Pancreas (tissue), 10 donors: ENCODE measurements at regions not wholly inside any gene's neighbourhood (a gene's known extent, or its start where the extent isn't known, plus 50 kb on each side); places are given as distances from the start of the nearest gene placed in this dataset.

Experiments used
- ATAC-seq, 4 donors: fragments of 200-7000 bp; cut with Tn5 transposase; one replicate each; pipeline versions ENCODE4 v1.8.0 to v1.9.1; 2020; ENCODE audit warnings: mild to moderate bottlenecking in 4 of 4, moderate library complexity in 4 of 4
- DNase-seq, 6 donors: peaks; one replicate each; pipeline ENCODE4 v3.0.0-alpha.2; 2020
- FAIRE-seq: peaks from 2 replicates; lab custom pipeline; 2012; peaks lifted over from hg19 to GRCh38; lab: Jason Lieb, UNC
- H3K27ac ChIP-seq, 4 donors: fragments of 200-600 bp; sonication (generic); 1 replicate in 3 of 4; 2 replicates in 1 of 4; pipeline versions ENCODE4 v1.5.0 to v1.8.0; 2020
- H3K27me3 ChIP-seq, 4 donors: fragments of 200-600 bp; one replicate each; pipeline ENCODE4 v1.8.0; 2021
- H3K36me3 ChIP-seq, 3 donors: fragments of 200-600 bp; sonication (generic) in 1 of 3; one replicate each; pipeline versions ENCODE4 v1.5.0 to v1.8.0; 2020 to 2021
- H3K4me1 ChIP-seq, 3 donors: fragments of 200-600 bp; one replicate each; pipeline ENCODE4 v1.8.0; 2021
- H3K4me3 ChIP-seq, 4 donors: fragments of 200-600 bp; sonication (generic) in 2 of 4; one replicate each; pipeline versions ENCODE4 v1.5.0 to v1.8.0; 2020 to 2021
- H3K9me3 ChIP-seq, 4 donors: fragments of 200-600 bp; one replicate each; pipeline ENCODE4 v1.8.0; 2021
- WGBS, 2 donors: extraction: QIAGEN DNeasy Blood & Tissue Kit; methylation state at CpG; one replicate each; pipeline ENCODE4 v1.1.7; 2013; 5-methylcytosine and 5-hydroxymethylcytosine counted together
- intact Hi-C, 3 donors: fragments of 100-400 bp; cut with DNase I; formaldehyde crosslinking; loops; one replicate each; pipeline versions ENCODE4 v1.11.1 to v1.14.2; 2022
- TF ChIP-seq, protein P1 (sequence below), 4 donors: fragments of 200-600 bp; sonication (generic) in 3 of 4; IDR thresholded peaks; one replicate each; pipeline versions ENCODE4 v1.5.0 to v1.8.0; 2021; ENCODE audit warnings: antibody characterized with exemption in 4 of 4
- donor health status: healthy with polysubstance abuse.
- donor health status: DM: no; HTN: no; CAD: no; lungs with moderate emphysema.
- donor health status: DM: no; HTN: no; CAD: no.
- donor health status: control.
- donor health status: control.
- donor health status: Bipolar disorder and iron deficiency.
- donor health status: DM: yes; HTN: yes; CAD: no.
- donor health status: DM: no; HTN: no; CAD: no.
- donor health status: DM: no; HTN: no; CAD: no.
- donor health status: DM: yes; HTN: yes; CAD: no.

DNA sequence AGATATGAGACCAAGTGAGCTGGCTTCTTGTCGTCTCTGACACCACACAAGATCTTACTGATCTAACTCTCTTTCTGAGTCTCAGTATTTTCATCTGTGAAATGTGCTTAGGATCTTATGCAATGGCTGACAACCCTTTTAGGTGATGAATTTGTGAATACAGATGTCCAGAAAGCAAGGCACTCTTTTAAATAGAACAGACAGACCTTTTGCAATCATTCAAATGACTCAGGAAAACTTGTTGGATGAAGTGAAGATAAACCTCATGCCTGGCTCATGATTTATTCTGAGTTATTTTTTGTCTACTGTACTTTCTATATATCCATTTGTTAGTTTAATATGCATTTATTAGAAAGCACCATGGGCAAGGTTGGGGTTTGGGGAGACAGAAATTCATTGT is 411.3 kb downstream of the PTPRU start:
- 56 to 63% methylated on average over 1 of the region's 1 CpG for WGBS, 2 donors
- TF ChIP-seq, protein P1, sequence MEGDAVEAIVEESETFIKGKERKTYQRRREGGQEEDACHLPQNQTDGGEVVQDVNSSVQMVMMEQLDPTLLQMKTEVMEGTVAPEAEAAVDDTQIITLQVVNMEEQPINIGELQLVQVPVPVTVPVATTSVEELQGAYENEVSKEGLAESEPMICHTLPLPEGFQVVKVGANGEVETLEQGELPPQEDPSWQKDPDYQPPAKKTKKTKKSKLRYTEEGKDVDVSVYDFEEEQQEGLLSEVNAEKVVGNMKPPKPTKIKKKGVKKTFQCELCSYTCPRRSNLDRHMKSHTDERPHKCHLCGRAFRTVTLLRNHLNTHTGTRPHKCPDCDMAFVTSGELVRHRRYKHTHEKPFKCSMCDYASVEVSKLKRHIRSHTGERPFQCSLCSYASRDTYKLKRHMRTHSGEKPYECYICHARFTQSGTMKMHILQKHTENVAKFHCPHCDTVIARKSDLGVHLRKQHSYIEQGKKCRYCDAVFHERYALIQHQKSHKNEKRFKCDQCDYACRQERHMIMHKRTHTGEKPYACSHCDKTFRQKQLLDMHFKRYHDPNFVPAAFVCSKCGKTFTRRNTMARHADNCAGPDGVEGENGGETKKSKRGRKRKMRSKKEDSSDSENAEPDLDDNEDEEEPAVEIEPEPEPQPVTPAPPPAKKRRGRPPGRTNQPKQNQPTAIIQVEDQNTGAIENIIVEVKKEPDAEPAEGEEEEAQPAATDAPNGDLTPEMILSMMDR (IDR thresholded peaks at IDR 0.05), result no peak
- Histone ChIP-seq H3K4me3 (no peak overlapping the region), H3K36me3 (no peaks in the 10 kb centered on the region), H3K27ac (no peak overlapping the region), H3K9me3 (no peaks in the 10 kb centered on the region), H3K27me3 (no peaks in the 10 kb centered on the region), H3K4me1 (no peaks in the 10 kb centered on the region)
- DNase-seq (no peak), FAIRE-seq (no peak), ATAC-seq (no peak)
- intact Hi-C loops, result no loop called here

DNA sequence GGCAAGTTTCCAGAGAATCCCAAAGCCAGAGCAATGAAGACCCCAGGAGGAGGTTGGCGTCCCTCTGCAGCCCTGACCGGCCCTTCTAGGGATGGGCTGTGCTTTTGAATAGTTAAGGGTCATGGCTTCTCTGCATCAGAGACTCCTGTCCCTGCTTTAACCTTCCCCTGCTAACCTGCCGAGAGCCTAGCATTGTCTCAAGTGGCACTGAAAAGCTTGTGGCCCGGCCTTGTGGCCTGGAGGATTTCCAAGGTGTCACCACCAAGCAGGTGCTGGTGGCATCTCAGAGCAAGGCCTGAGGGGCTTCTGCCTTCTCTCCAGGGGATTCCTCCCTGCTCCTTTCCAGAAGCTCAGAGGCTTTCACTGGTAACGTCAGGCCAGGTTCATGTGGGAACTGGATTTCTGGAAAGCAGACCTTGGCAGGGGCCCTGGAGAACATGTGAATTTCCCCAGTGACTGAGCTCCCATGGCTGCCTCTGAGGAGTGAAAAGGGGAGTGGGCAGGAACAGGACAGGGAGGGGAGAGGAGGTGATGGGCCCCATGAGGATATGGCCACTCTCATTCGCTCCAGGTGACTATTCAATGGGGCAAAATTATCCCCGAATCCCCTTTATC is 409.9 kb downstream of the PTPRU start:
- DNase-seq (no peak), FAIRE-seq (no peak), ATAC-seq (no peak)
- 79 to 90% methylated on average over 7 of the region's 7 CpGs for whole genome bisulfite sequencing, 2 donors
- Histone ChIP-seq H3K4me3 (no peak overlapping the region), H3K27me3 (no peaks in the 10 kb centered on the region), H3K9me3 (no peaks in the 10 kb centered on the region), H3K36me3 (no peaks in the 10 kb centered on the region), H3K4me1 (no peaks in the 10 kb centered on the region), H3K27ac (no peak overlapping the region)
- TF ChIP-seq, protein P1 (IDR thresholded peaks at IDR 0.05), result no peak
- intact Hi-C loops, result no loop called here

- Histone ChIP-seq H3K4me3 (no peak overlapping the region), H3K27me3 (no peaks in the 10 kb centered on the region), H3K36me3 (no peaks in the 10 kb centered on the region), H3K9me3 (no peaks in the 10 kb centered on the region), H3K4me1 (no peaks in the 10 kb centered on the region), H3K27ac (no peak overlapping the region)
- FAIRE-seq, result no peak
- no peak for ATAC-seq
- TF ChIP-seq, protein P1 (IDR thresholded peaks at IDR 0.05), result no peak
- WGBS, 2 donors, result 67 to 81% methylated on average over 9 of the region's 9 CpGs
- DNase-seq, result no peak
- intact Hi-C loops, result no loop called here
Observed at GRCh38 chr1:29645586-29645985, 409.3 kb downstream of the PTPRU start.

- ATAC-seq (no peak), DNase-seq (no peak), FAIRE-seq (no peak)
- WGBS, 2 donors, result 69 to 74% methylated on average over 4 of the region's 4 CpGs
- no peak overlapping the region for H3K27ac ChIP-seq
- TF ChIP-seq, protein P1 (IDR thresholded peaks at IDR 0.05), result no peak
- no peaks in the 10 kb centered on the region for H3K27me3 ChIP-seq
- H3K4me1 ChIP-seq, result no peaks in the 10 kb centered on the region
- no peaks in the 10 kb centered on the region for H3K36me3 ChIP-seq
- intact Hi-C loops, result no loop called here
- H3K9me3 ChIP-seq, result no peaks in the 10 kb centered on the region
- H3K4me3 ChIP-seq, result no peak overlapping the region
Observed at GRCh38 chr1:29644812-29645211, 408.5 kb downstream of the PTPRU start.

DNA sequence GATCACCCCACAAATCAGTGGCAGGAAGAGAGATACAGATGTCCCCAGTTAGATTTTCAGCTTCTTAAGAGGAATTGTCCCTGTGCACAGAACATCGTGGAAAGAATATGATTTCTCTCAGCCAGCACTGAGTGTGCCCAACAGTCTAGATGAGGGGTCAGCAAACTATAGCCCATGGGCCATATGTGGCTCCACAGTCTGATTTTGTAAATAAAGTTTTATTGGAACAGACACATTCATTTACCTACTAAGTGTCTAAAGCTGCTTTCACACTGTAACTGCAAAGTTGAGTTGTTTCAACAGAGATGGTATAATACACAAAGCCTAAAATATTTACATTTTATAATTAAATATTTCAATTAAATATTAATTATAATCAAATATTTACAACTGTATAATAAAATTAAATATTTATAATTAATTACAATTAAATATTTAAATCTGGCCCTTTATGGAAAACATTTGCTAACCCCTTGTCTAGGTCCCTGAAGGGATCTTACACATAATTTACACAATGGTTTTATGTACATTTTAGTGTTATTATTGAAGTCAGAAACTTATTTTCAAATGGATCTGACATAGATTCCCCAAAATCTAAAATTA is 407.6 kb downstream of the PTPRU start:
- ATAC-seq (no peak), DNase-seq (no peak), FAIRE-seq (peak; percentile 64)
- TF ChIP-seq, protein P1 (IDR thresholded peaks at IDR 0.05), result no peak
- H3K9me3 ChIP-seq, result no peaks in the 10 kb centered on the region
- no peaks in the 10 kb centered on the region for H3K27me3 ChIP-seq
- intact Hi-C loops, result no loop called here
- H3K4me3 ChIP-seq, result no peak overlapping the region
- no peaks in the 10 kb centered on the region for H3K4me1 ChIP-seq
- WGBS, 2 donors, result 86 to 94% methylated on average over 1 of the region's 1 CpG
- no peaks in the 10 kb centered on the region for H3K36me3 ChIP-seq
- H3K27ac ChIP-seq, result no peak overlapping the region
